ENCODE measurements at regions not wholly inside any gene's neighbourhood (a gene's known extent, or its start where the extent isn't known, plus 50 kb on each side); places are given as distances from the start of the nearest gene placed in this dataset.
"Not testable (repeated sequence)": the region's sequence is repeated elsewhere in the genome, so short reads cannot be mapped to it uniquely, and the experiment has no call there.

GRCh38 chr14:54033285-54033684 lies 76.7 kb upstream of the BMP4 start:
- TF ChIP-seq CTCF (conservative IDR thresholded peaks at IDR 0.05; ENCODE audit: low read depth, low read length); RAD21 (IDR thresholded peaks at IDR 0.05; ENCODE audit: low read length); MAFK (IDR thresholded peaks at IDR 0.05; ENCODE audit: low read depth, low read length); CHD1 (IDR thresholded peaks at IDR 0.05; ENCODE audit: low read depth, low read length); FOS (IDR thresholded peaks at IDR 0.05; ENCODE audit: low read depth, low read length); POLR2A (IDR thresholded peaks at IDR 0.05; ENCODE audit: low read depth, low read length); ELK1 (IDR thresholded peaks at IDR 0.05; ENCODE audit: borderline replicate concordance, low read depth, low read length); SMC3 (IDR thresholded peaks at IDR 0.05; ENCODE audit: low read depth, low read length); MXI1 (IDR thresholded peaks at IDR 0.05; ENCODE audit: borderline replicate concordance, low read depth, low read length); USF2 (IDR thresholded peaks at IDR 0.05; ENCODE audit: low read depth, low read length); CEBPB (IDR thresholded peaks at IDR 0.05; ENCODE audit: low read depth, low read length): not testable (repeated sequence)
